GM23338 (cell line): ENCODE measurements at regions not wholly inside any gene's neighbourhood (a gene's known extent, or its start where the extent isn't known, plus 50 kb on each side); places are given as distances from the start of the nearest gene placed in this dataset.

ENCODE experiments used
- ATAC-seq: fragments of 200-7000 bp; cut with Tn5 transposase; 3 replicates; pipeline ENCODE4 v1.9.1; 2020
- DNase-seq: peaks from one replicate; pipeline ENCODE4 v3.0.0-alpha.2; 2015; ENCODE audit warnings: low spot score
- H2AFZ ChIP-seq: fragments of 200-600 bp; sonication (generic); 2 replicates; pipeline ENCODE4 v1.8.0; 2016; ENCODE audit warnings: antibody characterized with exemption, mild to moderate bottlenecking, moderate library complexity
- H3F3A ChIP-seq: fragments of 200-600 bp; sonication (generic); replicated peaks from 2 replicates; pipeline ENCODE4 v1.8.0; 2017; ENCODE audit warnings: antibody characterized with exemption, mixed run types, low read depth
- H3K27ac ChIP-seq: fragments of 200-600 bp; sonication (generic); 2 replicates; pipeline ENCODE4 v1.6.1; 2016; ENCODE audit warnings: low read depth
- H3K27me3 ChIP-seq: fragments of 200-600 bp; sonication (generic); 2 replicates; pipeline ENCODE4 v1.8.0; 2016; ENCODE audit warnings: mild to moderate bottlenecking, mixed run types, moderate library complexity; ENCODE audit not compliant: insufficient read depth
- H3K36me3 ChIP-seq: fragments of 200-600 bp; sonication (generic); 2 replicates; pipeline ENCODE4 v1.8.0; 2016; ENCODE audit warnings: mild to moderate bottlenecking; ENCODE audit not compliant: insufficient read depth
- H3K4me1 ChIP-seq: fragments of 200-600 bp; sonication (generic); 2 replicates; pipeline ENCODE4 v1.8.0; 2016; ENCODE audit warnings: mild to moderate bottlenecking, moderate library complexity; ENCODE audit not compliant: insufficient read depth
- H3K4me2 ChIP-seq: fragments of 200-600 bp; sonication (generic); 2 replicates; pipeline ENCODE4 v1.7.1; 2017; ENCODE audit warnings: mixed run types
- H3K4me3 ChIP-seq: fragments of 200-600 bp; sonication (generic); 2 replicates; pipeline ENCODE4 v1.6.1; 2016; ENCODE audit warnings: mixed run types
- H3K79me2 ChIP-seq: fragments of 200-600 bp; sonication (generic); replicated peaks from 2 replicates; pipeline ENCODE4 v1.8.0; 2017; ENCODE audit warnings: mild to moderate bottlenecking; ENCODE audit not compliant: insufficient read depth
- H3K9me2 ChIP-seq: fragments of 200-600 bp; sonication (generic); 2 replicates; pipeline ENCODE4 v1.8.0; 2017; ENCODE audit not compliant: insufficient read depth
- H4K20me1 ChIP-seq: fragments of 200-600 bp; sonication (generic); replicated peaks from 2 replicates; pipeline ENCODE4 v1.8.0; 2017; ENCODE audit warnings: mild to moderate bottlenecking; ENCODE audit not compliant: insufficient read depth
- H3K27ac Mint-ChIP-seq: 2 replicates; pipeline ENCODE4 v1.8.0; 2020; ENCODE audit warnings: inconsistent platforms, mild to moderate bottlenecking, moderate library complexity, mixed read lengths
- H3K27me3 Mint-ChIP-seq: 3 replicates; pipeline ENCODE4 v1.8.0; 2022; ENCODE audit warnings: low read depth, mild to moderate bottlenecking, moderate library complexity, mixed read lengths, inconsistent platforms; ENCODE audit not compliant: insufficient read depth, poor library complexity
- H3K36me3 Mint-ChIP-seq: 3 replicates; pipeline ENCODE4 v1.8.0; 2021; ENCODE audit warnings: low read depth, mild to moderate bottlenecking, inconsistent platforms, moderate library complexity, mixed read lengths
- H3K4me1 Mint-ChIP-seq: 3 replicates; pipeline ENCODE4 v1.8.0; 2020; ENCODE audit warnings: mild to moderate bottlenecking, inconsistent platforms, mixed read lengths
- H3K4me3 Mint-ChIP-seq: 3 replicates; pipeline ENCODE4 v1.8.0; 2021; ENCODE audit warnings: moderate library complexity, mild to moderate bottlenecking, inconsistent platforms, mixed read lengths
- H3K9me3 Mint-ChIP-seq: 3 replicates; pipeline ENCODE4 v1.8.0; 2020; ENCODE audit warnings: moderate library complexity, mild to moderate bottlenecking, inconsistent platforms, mixed read lengths
- EZH2phosphoT487 ChIP-seq: fragments of 200-600 bp; sonication (generic); IDR thresholded peaks from one replicate; pipeline ENCODE4 v1.8.1; 2018; ENCODE audit warnings: antibody characterized with exemption; ENCODE audit not compliant: unreplicated experiment
- NANOG ChIP-seq: IDR thresholded peaks from 2 replicates; pipeline ENCODE4 v1.6.1; 2016; ENCODE audit warnings: antibody characterized with exemption, borderline replicate concordance
- POLR2AphosphoS5 ChIP-seq: IDR thresholded peaks from 2 replicates; pipeline ENCODE4 v1.6.1; 2016; ENCODE audit warnings: antibody characterized with exemption, low read depth
- ZNF114 ChIP-seq: fragments of 250-450 bp; sonication (Bioruptor Pico); IDR thresholded peaks from 2 replicates; pipeline ENCODE4 v1.5.0; 2020; ENCODE audit warnings: mild to moderate bottlenecking, moderate library complexity
- ZNF331 ChIP-seq: fragments of 250-450 bp; sonication (Bioruptor Pico); IDR thresholded peaks from 2 replicates; pipeline ENCODE4 v1.5.0; 2020; ENCODE audit warnings: low read depth, mild to moderate bottlenecking, moderate library complexity
- TF ChIP-seq, protein P1 (sequence below): fragments of 250-450 bp; sonication (Bioruptor Pico); IDR thresholded peaks from 2 replicates; pipeline ENCODE4 v1.5.0; 2020; ENCODE audit warnings: mild to moderate bottlenecking, moderate library complexity
- TF ChIP-seq, protein P2 (sequence below), 2 experiments: fragments of 200-600 bp in 1 of 2; sonication (generic) in 1 of 2; conservative IDR thresholded peaks; 2 replicates each; pipeline versions ENCODE4 v1.5.1 to v1.6.1; 2016 to 2017; ENCODE audit warnings: antibody characterized with exemption in 2 of 2, low read depth in 2 of 2, mild to moderate bottlenecking in 2 of 2, moderate library complexity in 1 of 2
- TF ChIP-seq, protein P3 (sequence below): IDR thresholded peaks from one replicate; pipeline ENCODE4 v1.6.1; 2018; ENCODE audit warnings: antibody characterized with exemption; ENCODE audit not compliant: unreplicated experiment

DNA sequence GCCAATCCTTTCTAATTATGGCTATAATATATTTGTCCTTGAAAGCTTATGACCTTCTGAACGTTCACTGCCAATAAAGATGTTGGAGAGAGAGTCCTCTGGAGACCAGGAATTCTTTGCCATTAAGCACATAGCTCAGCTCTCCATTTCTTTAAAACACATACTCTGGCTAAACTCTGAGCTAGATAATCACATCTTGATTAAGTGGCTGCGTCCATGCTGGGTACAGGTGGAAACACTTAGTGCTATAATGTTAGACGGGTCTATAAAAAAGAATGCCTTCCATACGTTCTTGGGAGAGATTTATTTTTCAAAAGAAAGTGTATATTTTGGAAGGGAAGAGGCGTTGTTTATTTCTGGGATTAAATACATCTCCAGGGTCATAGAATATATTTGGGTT lies 314.5 kb downstream of the LPIN1 start (continued):
- TF ChIP-seq, protein P1, sequence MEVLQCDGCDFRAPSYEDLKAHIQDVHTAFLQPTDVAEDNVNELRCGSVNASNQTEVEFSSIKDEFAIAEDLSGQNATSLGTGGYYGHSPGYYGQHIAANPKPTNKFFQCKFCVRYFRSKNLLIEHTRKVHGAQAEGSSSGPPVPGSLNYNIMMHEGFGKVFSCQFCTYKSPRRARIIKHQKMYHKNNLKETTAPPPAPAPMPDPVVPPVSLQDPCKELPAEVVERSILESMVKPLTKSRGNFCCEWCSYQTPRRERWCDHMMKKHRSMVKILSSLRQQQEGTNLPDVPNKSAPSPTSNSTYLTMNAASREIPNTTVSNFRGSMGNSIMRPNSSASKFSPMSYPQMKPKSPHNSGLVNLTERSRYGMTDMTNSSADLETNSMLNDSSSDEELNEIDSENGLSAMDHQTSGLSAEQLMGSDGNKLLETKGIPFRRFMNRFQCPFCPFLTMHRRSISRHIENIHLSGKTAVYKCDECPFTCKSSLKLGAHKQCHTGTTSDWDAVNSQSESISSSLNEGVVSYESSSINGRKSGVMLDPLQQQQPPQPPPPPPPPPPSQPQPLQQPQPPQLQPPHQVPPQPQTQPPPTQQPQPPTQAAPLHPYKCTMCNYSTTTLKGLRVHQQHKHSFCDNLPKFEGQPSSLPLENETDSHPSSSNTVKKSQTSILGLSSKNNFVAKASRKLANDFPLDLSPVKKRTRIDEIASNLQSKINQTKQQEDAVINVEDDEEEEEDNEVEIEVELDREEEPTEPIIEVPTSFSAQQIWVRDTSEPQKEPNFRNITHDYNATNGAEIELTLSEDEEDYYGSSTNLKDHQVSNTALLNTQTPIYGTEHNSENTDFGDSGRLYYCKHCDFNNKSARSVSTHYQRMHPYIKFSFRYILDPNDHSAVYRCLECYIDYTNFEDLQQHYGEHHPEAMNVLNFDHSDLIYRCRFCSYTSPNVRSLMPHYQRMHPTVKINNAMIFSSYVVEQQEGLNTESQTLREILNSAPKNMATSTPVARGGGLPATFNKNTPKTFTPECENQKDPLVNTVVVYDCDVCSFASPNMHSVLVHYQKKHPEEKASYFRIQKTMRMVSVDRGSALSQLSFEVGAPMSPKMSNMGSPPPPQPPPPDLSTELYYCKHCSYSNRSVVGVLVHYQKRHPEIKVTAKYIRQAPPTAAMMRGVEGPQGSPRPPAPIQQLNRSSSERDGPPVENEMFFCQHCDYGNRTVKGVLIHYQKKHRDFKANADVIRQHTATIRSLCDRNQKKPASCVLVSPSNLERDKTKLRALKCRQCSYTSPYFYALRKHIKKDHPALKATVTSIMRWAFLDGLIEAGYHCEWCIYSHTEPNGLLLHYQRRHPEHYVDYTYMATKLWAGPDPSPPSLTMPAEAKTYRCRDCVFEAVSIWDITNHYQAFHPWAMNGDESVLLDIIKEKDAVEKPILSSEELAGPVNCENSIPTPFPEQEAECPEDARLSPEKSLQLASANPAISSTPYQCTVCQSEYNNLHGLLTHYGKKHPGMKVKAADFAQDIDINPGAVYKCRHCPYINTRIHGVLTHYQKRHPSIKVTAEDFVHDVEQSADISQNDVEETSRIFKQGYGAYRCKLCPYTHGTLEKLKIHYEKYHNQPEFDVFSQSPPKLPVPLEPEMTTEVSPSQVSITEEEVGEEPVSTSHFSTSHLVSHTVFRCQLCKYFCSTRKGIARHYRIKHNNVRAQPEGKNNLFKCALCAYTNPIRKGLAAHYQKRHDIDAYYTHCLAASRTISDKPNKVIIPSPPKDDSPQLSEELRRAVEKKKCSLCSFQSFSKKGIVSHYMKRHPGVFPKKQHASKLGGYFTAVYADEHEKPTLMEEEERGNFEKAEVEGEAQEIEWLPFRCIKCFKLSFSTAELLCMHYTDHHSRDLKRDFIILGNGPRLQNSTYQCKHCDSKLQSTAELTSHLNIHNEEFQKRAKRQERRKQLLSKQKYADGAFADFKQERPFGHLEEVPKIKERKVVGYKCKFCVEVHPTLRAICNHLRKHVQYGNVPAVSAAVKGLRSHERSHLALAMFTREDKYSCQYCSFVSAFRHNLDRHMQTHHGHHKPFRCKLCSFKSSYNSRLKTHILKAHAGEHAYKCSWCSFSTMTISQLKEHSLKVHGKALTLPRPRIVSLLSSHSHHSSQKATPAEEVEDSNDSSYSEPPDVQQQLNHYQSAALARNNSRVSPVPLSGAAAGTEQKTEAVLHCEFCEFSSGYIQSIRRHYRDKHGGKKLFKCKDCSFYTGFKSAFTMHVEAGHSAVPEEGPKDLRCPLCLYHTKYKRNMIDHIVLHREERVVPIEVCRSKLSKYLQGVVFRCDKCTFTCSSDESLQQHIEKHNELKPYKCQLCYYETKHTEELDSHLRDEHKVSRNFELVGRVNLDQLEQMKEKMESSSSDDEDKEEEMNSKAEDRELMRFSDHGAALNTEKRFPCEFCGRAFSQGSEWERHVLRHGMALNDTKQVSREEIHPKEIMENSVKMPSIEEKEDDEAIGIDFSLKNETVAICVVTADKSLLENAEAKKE (CRISPR knock-in tag): no peak
- TF ChIP-seq NANOG (no peak), EZH2phosphoT487 (no peak), ZNF331 (CRISPR knock-in tag) (no peak)

DNA sequence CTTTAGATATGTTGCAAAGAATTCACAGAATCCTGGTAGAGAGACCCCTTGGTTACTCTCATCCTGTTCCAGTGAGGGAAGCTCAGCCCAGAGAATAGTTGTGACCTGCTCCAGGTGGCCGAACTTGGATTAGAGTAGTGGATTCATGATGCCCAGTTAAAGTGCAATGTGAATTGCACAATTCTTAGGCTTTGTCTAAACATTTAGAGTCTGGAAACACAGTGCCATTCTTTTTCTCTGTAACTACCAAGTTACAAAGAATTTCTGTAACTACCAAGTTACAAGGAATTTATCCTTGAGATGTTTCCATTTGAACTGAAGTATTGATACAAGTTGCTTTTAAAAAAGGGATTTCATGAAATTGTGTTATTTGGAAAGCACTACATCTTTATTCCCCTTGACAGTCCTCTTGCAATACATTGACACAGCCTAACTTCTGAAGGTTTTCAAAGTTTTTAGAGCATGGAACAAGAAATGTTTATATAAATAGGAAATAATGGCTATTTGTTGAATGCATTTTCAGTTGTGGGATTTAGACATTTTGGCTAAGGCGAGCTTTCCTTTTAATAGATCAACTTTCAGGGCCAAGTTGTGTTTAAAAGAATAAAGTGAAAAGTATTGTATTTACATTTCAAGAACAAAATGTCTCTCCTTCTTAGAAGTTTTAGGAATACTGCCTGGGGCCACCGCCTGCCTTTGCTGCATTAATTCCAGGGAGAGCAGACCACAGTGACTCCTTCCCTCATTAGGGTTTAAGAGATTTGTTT lies 315.0 kb downstream of the LPIN1 start:
- Histone ChIP-seq H3K9me2 (peaks cover 5% of the 10 kb centered on the region), H4K20me1 (no peaks in the 10 kb centered on the region), H3K36me3 (no peaks in the 10 kb centered on the region), H3K79me2 (no peaks in the 10 kb centered on the region), H3K27me3 (no peaks in the 10 kb centered on the region), H3K27ac (no peak overlapping the region), H3K4me1 (no peaks in the 10 kb centered on the region), H3K4me3 (no peak overlapping the region), H3K4me2 (no peak overlapping the region), H3F3A (no peaks in the 10 kb centered on the region), H2AFZ (0 out of 2 replicates have a peak overlapping the region, but pooled peaks have one; percentile 59)
- no peaks in the 10 kb centered on the region for H3K9me3 Mint-ChIP-seq
- H3K27ac Mint-ChIP-seq: no peak overlapping the region
- DNase-seq (no peak), ATAC-seq (no peak)
- H3K36me3 Mint-ChIP-seq: no peaks in the 10 kb centered on the region
- peaks cover 3% of the 10 kb centered on the region; the same call in 2 of the 3 replicates for H3K4me1 Mint-ChIP-seq
- H3K27me3 Mint-ChIP-seq: no peaks in the 10 kb centered on the region
- no peak overlapping the region for H3K4me3 Mint-ChIP-seq
- TF ChIP-seq, protein P2, sequence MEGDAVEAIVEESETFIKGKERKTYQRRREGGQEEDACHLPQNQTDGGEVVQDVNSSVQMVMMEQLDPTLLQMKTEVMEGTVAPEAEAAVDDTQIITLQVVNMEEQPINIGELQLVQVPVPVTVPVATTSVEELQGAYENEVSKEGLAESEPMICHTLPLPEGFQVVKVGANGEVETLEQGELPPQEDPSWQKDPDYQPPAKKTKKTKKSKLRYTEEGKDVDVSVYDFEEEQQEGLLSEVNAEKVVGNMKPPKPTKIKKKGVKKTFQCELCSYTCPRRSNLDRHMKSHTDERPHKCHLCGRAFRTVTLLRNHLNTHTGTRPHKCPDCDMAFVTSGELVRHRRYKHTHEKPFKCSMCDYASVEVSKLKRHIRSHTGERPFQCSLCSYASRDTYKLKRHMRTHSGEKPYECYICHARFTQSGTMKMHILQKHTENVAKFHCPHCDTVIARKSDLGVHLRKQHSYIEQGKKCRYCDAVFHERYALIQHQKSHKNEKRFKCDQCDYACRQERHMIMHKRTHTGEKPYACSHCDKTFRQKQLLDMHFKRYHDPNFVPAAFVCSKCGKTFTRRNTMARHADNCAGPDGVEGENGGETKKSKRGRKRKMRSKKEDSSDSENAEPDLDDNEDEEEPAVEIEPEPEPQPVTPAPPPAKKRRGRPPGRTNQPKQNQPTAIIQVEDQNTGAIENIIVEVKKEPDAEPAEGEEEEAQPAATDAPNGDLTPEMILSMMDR (conservative IDR thresholded peaks at IDR 0.05; ENCODE audit: low read depth in 2 of 2): no peak
- TF ChIP-seq, protein P3, sequence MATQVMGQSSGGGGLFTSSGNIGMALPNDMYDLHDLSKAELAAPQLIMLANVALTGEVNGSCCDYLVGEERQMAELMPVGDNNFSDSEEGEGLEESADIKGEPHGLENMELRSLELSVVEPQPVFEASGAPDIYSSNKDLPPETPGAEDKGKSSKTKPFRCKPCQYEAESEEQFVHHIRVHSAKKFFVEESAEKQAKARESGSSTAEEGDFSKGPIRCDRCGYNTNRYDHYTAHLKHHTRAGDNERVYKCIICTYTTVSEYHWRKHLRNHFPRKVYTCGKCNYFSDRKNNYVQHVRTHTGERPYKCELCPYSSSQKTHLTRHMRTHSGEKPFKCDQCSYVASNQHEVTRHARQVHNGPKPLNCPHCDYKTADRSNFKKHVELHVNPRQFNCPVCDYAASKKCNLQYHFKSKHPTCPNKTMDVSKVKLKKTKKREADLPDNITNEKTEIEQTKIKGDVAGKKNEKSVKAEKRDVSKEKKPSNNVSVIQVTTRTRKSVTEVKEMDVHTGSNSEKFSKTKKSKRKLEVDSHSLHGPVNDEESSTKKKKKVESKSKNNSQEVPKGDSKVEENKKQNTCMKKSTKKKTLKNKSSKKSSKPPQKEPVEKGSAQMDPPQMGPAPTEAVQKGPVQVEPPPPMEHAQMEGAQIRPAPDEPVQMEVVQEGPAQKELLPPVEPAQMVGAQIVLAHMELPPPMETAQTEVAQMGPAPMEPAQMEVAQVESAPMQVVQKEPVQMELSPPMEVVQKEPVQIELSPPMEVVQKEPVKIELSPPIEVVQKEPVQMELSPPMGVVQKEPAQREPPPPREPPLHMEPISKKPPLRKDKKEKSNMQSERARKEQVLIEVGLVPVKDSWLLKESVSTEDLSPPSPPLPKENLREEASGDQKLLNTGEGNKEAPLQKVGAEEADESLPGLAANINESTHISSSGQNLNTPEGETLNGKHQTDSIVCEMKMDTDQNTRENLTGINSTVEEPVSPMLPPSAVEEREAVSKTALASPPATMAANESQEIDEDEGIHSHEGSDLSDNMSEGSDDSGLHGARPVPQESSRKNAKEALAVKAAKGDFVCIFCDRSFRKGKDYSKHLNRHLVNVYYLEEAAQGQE: no peak
- TF ChIP-seq POLR2AphosphoS5 (no peak), ZNF114 (CRISPR knock-in tag) (no peak)
